GM23338 (cell line): ENCODE measurements at regions not wholly inside any gene's neighbourhood (a gene's known extent, or its start where the extent isn't known, plus 50 kb on each side); places are given as distances from the start of the nearest gene placed in this dataset.
"Not testable (repeated sequence)": the region's sequence is repeated elsewhere in the genome, so short reads cannot be mapped to it uniquely, and the experiment has no call there.

Experiments
- ATAC-seq: fragments of 200-7000 bp; cut with Tn5 transposase; 3 replicates; pipeline ENCODE4 v1.9.1; 2020
- DNase-seq: peaks from one replicate; pipeline ENCODE4 v3.0.0-alpha.2; 2015; ENCODE audit warnings: low spot score
- H2AFZ ChIP-seq: fragments of 200-600 bp; sonication (generic); 2 replicates; pipeline ENCODE4 v1.8.0; 2016; ENCODE audit warnings: antibody characterized with exemption, mild to moderate bottlenecking, moderate library complexity
- H3F3A ChIP-seq: fragments of 200-600 bp; sonication (generic); replicated peaks from 2 replicates; pipeline ENCODE4 v1.8.0; 2017; ENCODE audit warnings: antibody characterized with exemption, mixed run types, low read depth
- H3K27ac ChIP-seq: fragments of 200-600 bp; sonication (generic); 2 replicates; pipeline ENCODE4 v1.6.1; 2016; ENCODE audit warnings: low read depth
- H3K27me3 ChIP-seq: fragments of 200-600 bp; sonication (generic); 2 replicates; pipeline ENCODE4 v1.8.0; 2016; ENCODE audit warnings: mild to moderate bottlenecking, mixed run types, moderate library complexity; ENCODE audit not compliant: insufficient read depth
- H3K36me3 ChIP-seq: fragments of 200-600 bp; sonication (generic); 2 replicates; pipeline ENCODE4 v1.8.0; 2016; ENCODE audit warnings: mild to moderate bottlenecking; ENCODE audit not compliant: insufficient read depth
- H3K4me1 ChIP-seq: fragments of 200-600 bp; sonication (generic); 2 replicates; pipeline ENCODE4 v1.8.0; 2016; ENCODE audit warnings: mild to moderate bottlenecking, moderate library complexity; ENCODE audit not compliant: insufficient read depth
- H3K4me2 ChIP-seq: fragments of 200-600 bp; sonication (generic); 2 replicates; pipeline ENCODE4 v1.7.1; 2017; ENCODE audit warnings: mixed run types
- H3K4me3 ChIP-seq: fragments of 200-600 bp; sonication (generic); 2 replicates; pipeline ENCODE4 v1.6.1; 2016; ENCODE audit warnings: mixed run types
- H3K79me2 ChIP-seq: fragments of 200-600 bp; sonication (generic); replicated peaks from 2 replicates; pipeline ENCODE4 v1.8.0; 2017; ENCODE audit warnings: mild to moderate bottlenecking; ENCODE audit not compliant: insufficient read depth
- H3K9me2 ChIP-seq: fragments of 200-600 bp; sonication (generic); 2 replicates; pipeline ENCODE4 v1.8.0; 2017; ENCODE audit not compliant: insufficient read depth
- H4K20me1 ChIP-seq: fragments of 200-600 bp; sonication (generic); replicated peaks from 2 replicates; pipeline ENCODE4 v1.8.0; 2017; ENCODE audit warnings: mild to moderate bottlenecking; ENCODE audit not compliant: insufficient read depth
- H3K27ac Mint-ChIP-seq: 2 replicates; pipeline ENCODE4 v1.8.0; 2020; ENCODE audit warnings: inconsistent platforms, mild to moderate bottlenecking, moderate library complexity, mixed read lengths
- H3K27me3 Mint-ChIP-seq: 3 replicates; pipeline ENCODE4 v1.8.0; 2022; ENCODE audit warnings: low read depth, mild to moderate bottlenecking, moderate library complexity, mixed read lengths, inconsistent platforms; ENCODE audit not compliant: insufficient read depth, poor library complexity
- H3K36me3 Mint-ChIP-seq: 3 replicates; pipeline ENCODE4 v1.8.0; 2021; ENCODE audit warnings: low read depth, mild to moderate bottlenecking, inconsistent platforms, moderate library complexity, mixed read lengths
- H3K4me1 Mint-ChIP-seq: 3 replicates; pipeline ENCODE4 v1.8.0; 2020; ENCODE audit warnings: mild to moderate bottlenecking, inconsistent platforms, mixed read lengths
- H3K4me3 Mint-ChIP-seq: 3 replicates; pipeline ENCODE4 v1.8.0; 2021; ENCODE audit warnings: moderate library complexity, mild to moderate bottlenecking, inconsistent platforms, mixed read lengths
- H3K9me3 Mint-ChIP-seq: 3 replicates; pipeline ENCODE4 v1.8.0; 2020; ENCODE audit warnings: moderate library complexity, mild to moderate bottlenecking, inconsistent platforms, mixed read lengths
- CREB1 ChIP-seq: fragments of 250-450 bp; sonication (Bioruptor Pico); IDR thresholded peaks from 2 replicates; pipeline ENCODE4 v1.5.0; 2020; ENCODE audit warnings: low read depth, mild to moderate bottlenecking, moderate library complexity
- CTCF ChIP-seq, 2 experiments: fragments of 200-600 bp in 1 of 2; sonication (generic) in 1 of 2; conservative IDR thresholded peaks; 2 replicates each; pipeline versions ENCODE4 v1.5.1 to v1.6.1; 2016 to 2017; ENCODE audit warnings: antibody characterized with exemption in 2 of 2, low read depth in 2 of 2, mild to moderate bottlenecking in 2 of 2, moderate library complexity in 1 of 2
- ETS1 ChIP-seq: IDR thresholded peaks from 2 replicates; pipeline ENCODE4 v1.6.1; 2016; ENCODE audit warnings: antibody characterized with exemption
- EZH2 ChIP-seq: fragments of 200-600 bp; sonication (generic); IDR thresholded peaks from one replicate; pipeline ENCODE4 v1.8.0; 2017; ENCODE audit warnings: antibody characterized with exemption, mild to moderate bottlenecking, low read depth; ENCODE audit not compliant: unreplicated experiment
- NANOG ChIP-seq: IDR thresholded peaks from 2 replicates; pipeline ENCODE4 v1.6.1; 2016; ENCODE audit warnings: antibody characterized with exemption, borderline replicate concordance
- POLR2AphosphoS5 ChIP-seq: IDR thresholded peaks from 2 replicates; pipeline ENCODE4 v1.6.1; 2016; ENCODE audit warnings: antibody characterized with exemption, low read depth
- ZNF462 ChIP-seq: fragments of 250-450 bp; sonication (Bioruptor Pico); IDR thresholded peaks from 2 replicates; pipeline ENCODE4 v1.5.0; 2020; ENCODE audit warnings: mild to moderate bottlenecking, moderate library complexity

GRCh38 chr5:53790026-53790425 lies 229.6 kb downstream of the NDUFS4 start:
- Mint-ChIP-seq H3K27me3 (peaks cover 1% of the 10 kb centered on the region), H3K27ac (no peak overlapping the region), H3K4me3 (no peak overlapping the region), H3K9me3 (peaks cover 12% of the 10 kb centered on the region), H3K4me1 (peaks cover 8% of the 10 kb centered on the region; the same call in 2 of the 3 replicates), H3K36me3 (peaks cover 9% of the 10 kb centered on the region)
- Histone ChIP-seq H3K4me2 (no peak overlapping the region), H2AFZ (no peak overlapping the region), H3K27me3 (no peaks in the 10 kb centered on the region), H3K4me3 (no peak overlapping the region), H4K20me1 (no peaks in the 10 kb centered on the region), H3K79me2 (no peaks in the 10 kb centered on the region), H3K9me2 (peaks cover 6% of the 10 kb centered on the region; the same call in 1 of the 2 replicates), H3K27ac (no peak overlapping the region), H3K4me1 (no peaks in the 10 kb centered on the region), H3F3A (no peaks in the 10 kb centered on the region), H3K36me3 (no peaks in the 10 kb centered on the region)
- no peak for TF ChIP-seq EZH2
- TF ChIP-seq POLR2AphosphoS5 = no peak
- no peak for TF ChIP-seq CREB1 (CRISPR knock-in tag)
- TF ChIP-seq ETS1 = no peak
- ATAC-seq = no peak
- DNase-seq = no peak

- H3K79me2 ChIP-seq = no peaks in the 10 kb centered on the region
- peaks cover under 1% of the 10 kb centered on the region; the same call in 1 of the 3 replicates for H3K4me1 Mint-ChIP-seq
- no peak overlapping the region for H3K4me2 ChIP-seq
- H3K27ac Mint-ChIP-seq = no peak overlapping the region
- peaks cover 12% of the 10 kb centered on the region for H3K9me3 Mint-ChIP-seq
- H2AFZ ChIP-seq = no peak overlapping the region
- H3K27me3 Mint-ChIP-seq = peaks cover 1% of the 10 kb centered on the region
- no peaks in the 10 kb centered on the region for H3K36me3 ChIP-seq
- no peaks in the 10 kb centered on the region for H3K4me1 ChIP-seq
- H3K4me3 Mint-ChIP-seq = no peak overlapping the region
- DNase-seq = no peak
- no peaks in the 10 kb centered on the region for H4K20me1 ChIP-seq
- no peaks in the 10 kb centered on the region for H3K27me3 ChIP-seq
- TF ChIP-seq NANOG = no peak
- no peak for TF ChIP-seq EZH2
- no peak for TF ChIP-seq CTCF (conservative IDR thresholded peaks at IDR 0.05; ENCODE audit: low read depth in 2 of 2)
- no peak for TF ChIP-seq ZNF462 (CRISPR knock-in tag)
- no peak overlapping the region for H3K4me3 ChIP-seq
- H3K27ac ChIP-seq = no peak overlapping the region
- peaks cover 9% of the 10 kb centered on the region for H3K36me3 Mint-ChIP-seq
- peaks cover 6% of the 10 kb centered on the region; the same call in 1 of the 2 replicates for H3K9me2 ChIP-seq
- no peaks in the 10 kb centered on the region for H3F3A ChIP-seq
- ATAC-seq = no peak
Observed at GRCh38 chr5:53792338-53792737, 231.9 kb downstream of the NDUFS4 start.

GRCh38 chr5:53799644-53800043 lies 239.2 kb downstream of the NDUFS4 start:
- H3K4me2 ChIP-seq, H3K27ac ChIP-seq, H4K20me1 ChIP-seq, H3F3A ChIP-seq, H3K4me3 ChIP-seq, ATAC-seq, H3K27ac Mint-ChIP-seq, H3K27me3 ChIP-seq, H3K27me3 Mint-ChIP-seq, H3K4me3 Mint-ChIP-seq, DNase-seq, H2AFZ ChIP-seq, H3K4me1 ChIP-seq, H3K4me1 Mint-ChIP-seq, H3K36me3 ChIP-seq, H3K9me2 ChIP-seq, H3K79me2 ChIP-seq: not testable (repeated sequence)
- peaks cover 59% of the 10 kb centered on the region for H3K9me3 Mint-ChIP-seq
- peaks cover 40% of the 10 kb centered on the region for H3K36me3 Mint-ChIP-seq
